HFF-Myc (cell line): ENCODE measurements at regions not wholly inside any gene's neighbourhood (a gene's known extent, or its start where the extent isn't known, plus 50 kb on each side); places are given as distances from the start of the nearest gene placed in this dataset.

Source experiments
- DNase-seq: peaks from one replicate; pipeline ENCODE4 v3.0.0-alpha.2; 2011; ENCODE audit warnings: low read depth; ENCODE audit errors: extremely low read depth
- H3K4me3 ChIP-seq: replicated peaks from 2 replicates; pipeline ENCODE4 v1.5.1; 2011; ENCODE audit warnings: low read depth, mild to moderate bottlenecking, control low read depth, low read length
- TF ChIP-seq, protein P1 (sequence below): IDR thresholded peaks from 2 replicates; pipeline ENCODE4 v1.5.1; 2012; ENCODE audit warnings: mild to moderate bottlenecking, low read depth, low read length, control low read depth; ENCODE audit errors: missing control alignments

- no peak for DNase-seq
- TF ChIP-seq, protein P1, sequence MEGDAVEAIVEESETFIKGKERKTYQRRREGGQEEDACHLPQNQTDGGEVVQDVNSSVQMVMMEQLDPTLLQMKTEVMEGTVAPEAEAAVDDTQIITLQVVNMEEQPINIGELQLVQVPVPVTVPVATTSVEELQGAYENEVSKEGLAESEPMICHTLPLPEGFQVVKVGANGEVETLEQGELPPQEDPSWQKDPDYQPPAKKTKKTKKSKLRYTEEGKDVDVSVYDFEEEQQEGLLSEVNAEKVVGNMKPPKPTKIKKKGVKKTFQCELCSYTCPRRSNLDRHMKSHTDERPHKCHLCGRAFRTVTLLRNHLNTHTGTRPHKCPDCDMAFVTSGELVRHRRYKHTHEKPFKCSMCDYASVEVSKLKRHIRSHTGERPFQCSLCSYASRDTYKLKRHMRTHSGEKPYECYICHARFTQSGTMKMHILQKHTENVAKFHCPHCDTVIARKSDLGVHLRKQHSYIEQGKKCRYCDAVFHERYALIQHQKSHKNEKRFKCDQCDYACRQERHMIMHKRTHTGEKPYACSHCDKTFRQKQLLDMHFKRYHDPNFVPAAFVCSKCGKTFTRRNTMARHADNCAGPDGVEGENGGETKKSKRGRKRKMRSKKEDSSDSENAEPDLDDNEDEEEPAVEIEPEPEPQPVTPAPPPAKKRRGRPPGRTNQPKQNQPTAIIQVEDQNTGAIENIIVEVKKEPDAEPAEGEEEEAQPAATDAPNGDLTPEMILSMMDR = no peak
- H3K4me3 ChIP-seq = no peak overlapping the region
These were observed 153.0 kb upstream of the ARPP21 start for GRCh38 chr3:35486295-35486694.

- TF ChIP-seq, protein P1 = no peak
- DNase-seq = no peak
- no peak overlapping the region for H3K4me3 ChIP-seq
These were observed 151.9 kb upstream of the ARPP21 start for GRCh38 chr3:35487376-35487775.

- no peak overlapping the region for H3K4me3 ChIP-seq
- no peak for DNase-seq
- TF ChIP-seq, protein P1 = no peak
These were observed 150.8 kb upstream of the ARPP21 start for GRCh38 chr3:35488526-35488925.

- no peak for DNase-seq
- H3K4me3 ChIP-seq = no peak overlapping the region
- TF ChIP-seq, protein P1 = no peak
These were observed 146.5 kb upstream of the ARPP21 start for GRCh38 chr3:35492841-35493240.

GRCh38 chr3:35498506-35499210, 140.7 kb upstream of the ARPP21 start:
- no peak for DNase-seq
- TF ChIP-seq, protein P1 = no peak
- no peak overlapping the region for H3K4me3 ChIP-seq

DNA sequence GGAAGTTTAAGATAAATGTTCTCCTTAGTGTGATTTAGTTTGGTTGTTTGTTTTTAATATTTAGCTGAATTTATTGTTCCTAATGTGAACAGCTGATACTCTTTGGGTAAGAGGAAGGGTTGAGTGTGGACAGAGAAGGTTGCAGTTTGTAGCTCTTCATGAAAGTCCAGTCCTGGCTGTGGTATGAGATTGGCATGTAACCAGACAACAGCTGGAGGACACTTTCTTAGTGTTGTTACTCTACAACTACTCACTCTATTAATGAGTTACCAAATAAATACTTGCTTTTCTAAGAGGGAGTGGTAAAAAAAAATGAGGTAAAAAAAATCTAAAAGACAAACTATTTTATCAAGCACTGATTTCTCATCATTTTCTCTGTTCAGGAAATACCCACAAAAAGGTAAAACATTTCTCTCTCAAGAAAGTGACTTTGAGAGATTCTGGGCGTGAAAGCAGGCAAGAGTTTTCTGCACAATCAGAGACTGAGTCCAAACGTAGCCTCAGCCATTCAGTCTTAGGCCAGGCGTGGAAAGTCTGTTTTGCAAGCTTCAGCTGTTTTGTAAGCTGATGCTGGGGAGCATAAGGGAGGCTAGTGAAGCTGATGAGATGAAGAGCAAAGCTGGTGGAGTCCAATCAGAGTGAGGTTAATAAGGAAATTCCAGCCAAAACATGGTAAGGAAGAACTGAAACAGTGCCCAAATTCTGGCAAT, 138.5 kb upstream of the ARPP21 start:
- no peak for DNase-seq
- TF ChIP-seq, protein P1 = no peak
- H3K4me3 ChIP-seq = no peak overlapping the region
